ENCODE measurements at regions not wholly inside any gene's neighbourhood (a gene's known extent, or its start where the extent isn't known, plus 50 kb on each side); places are given as distances from the start of the nearest gene placed in this dataset.

GRCh38 chr11:70601861-70602538, 203.7 kb downstream of the CTTN start:
- Histone ChIP-seq H3K36me3 (replicated peaks) (no peaks in the 10 kb centered on the region), H3K4me3 (ENCODE audit: low read depth, low read length) (no peak overlapping the region), H3K27ac (no peak overlapping the region), H3K27me3 (replicated peaks) (no peaks in the 10 kb centered on the region)
- no peak for DNase-seq
- in situ Hi-C loops (cut with HindIII; ENCODE audit: low pct_ligation_motif_present, low sequenced_read_pairs): no loop called here
- TF ChIP-seq, protein P1, sequence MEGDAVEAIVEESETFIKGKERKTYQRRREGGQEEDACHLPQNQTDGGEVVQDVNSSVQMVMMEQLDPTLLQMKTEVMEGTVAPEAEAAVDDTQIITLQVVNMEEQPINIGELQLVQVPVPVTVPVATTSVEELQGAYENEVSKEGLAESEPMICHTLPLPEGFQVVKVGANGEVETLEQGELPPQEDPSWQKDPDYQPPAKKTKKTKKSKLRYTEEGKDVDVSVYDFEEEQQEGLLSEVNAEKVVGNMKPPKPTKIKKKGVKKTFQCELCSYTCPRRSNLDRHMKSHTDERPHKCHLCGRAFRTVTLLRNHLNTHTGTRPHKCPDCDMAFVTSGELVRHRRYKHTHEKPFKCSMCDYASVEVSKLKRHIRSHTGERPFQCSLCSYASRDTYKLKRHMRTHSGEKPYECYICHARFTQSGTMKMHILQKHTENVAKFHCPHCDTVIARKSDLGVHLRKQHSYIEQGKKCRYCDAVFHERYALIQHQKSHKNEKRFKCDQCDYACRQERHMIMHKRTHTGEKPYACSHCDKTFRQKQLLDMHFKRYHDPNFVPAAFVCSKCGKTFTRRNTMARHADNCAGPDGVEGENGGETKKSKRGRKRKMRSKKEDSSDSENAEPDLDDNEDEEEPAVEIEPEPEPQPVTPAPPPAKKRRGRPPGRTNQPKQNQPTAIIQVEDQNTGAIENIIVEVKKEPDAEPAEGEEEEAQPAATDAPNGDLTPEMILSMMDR (IDR thresholded peaks at IDR 0.05; ENCODE audit: low read depth, low read length, missing control alignments): no peak

GRCh38 chr11:70603114-70603755, 204.9 kb downstream of the CTTN start:
- H3K27ac ChIP-seq: no peak overlapping the region
- no peak overlapping the region for H3K4me3 ChIP-seq (ENCODE audit: low read depth, low read length)
- no peak for DNase-seq
- TF ChIP-seq, protein P1 (IDR thresholded peaks at IDR 0.05; ENCODE audit: low read depth, low read length, missing control alignments): no peak
- no peaks in the 10 kb centered on the region for H3K36me3 ChIP-seq (replicated peaks)
- in situ Hi-C loops (cut with HindIII; ENCODE audit: low pct_ligation_motif_present, low sequenced_read_pairs): no loop called here
- H3K27me3 ChIP-seq (replicated peaks): no peaks in the 10 kb centered on the region

DNA sequence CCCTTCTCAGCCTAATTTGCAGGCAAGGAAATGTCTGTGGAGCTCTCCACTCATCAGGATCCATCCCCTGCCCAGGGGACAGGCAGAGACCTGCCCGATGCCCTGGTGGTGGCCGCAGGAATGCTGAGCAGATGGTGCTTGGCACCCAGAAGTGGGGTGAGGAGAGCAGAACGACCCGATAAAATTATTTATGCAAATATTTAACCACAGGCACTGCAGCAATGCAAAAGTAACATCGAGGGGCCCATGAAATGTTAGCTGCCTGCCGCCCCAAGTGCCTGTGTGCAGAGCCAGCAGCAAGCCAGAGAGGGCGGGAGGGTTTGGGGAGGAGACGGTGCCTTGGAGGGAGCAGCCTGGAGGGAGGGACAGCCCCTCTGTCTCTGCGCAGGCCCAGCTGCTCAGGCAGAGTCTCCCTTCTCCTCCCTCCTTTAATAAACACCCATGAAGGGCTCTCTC, 205.5 kb downstream of the CTTN start:
- TF ChIP-seq, protein P1 (IDR thresholded peaks at IDR 0.05; ENCODE audit: low read depth, low read length, missing control alignments): no peak

GRCh38 chr11:70604221-70604620, 205.9 kb downstream of the CTTN start:
- DNase-seq: no peak
- in situ Hi-C loops (cut with HindIII; ENCODE audit: low pct_ligation_motif_present, low sequenced_read_pairs): no loop called here
- Histone ChIP-seq H3K4me3 (ENCODE audit: low read depth, low read length) (no peak overlapping the region), H3K27ac (no peak overlapping the region), H3K27me3 (replicated peaks) (no peaks in the 10 kb centered on the region), H3K36me3 (replicated peaks) (no peaks in the 10 kb centered on the region)
- TF ChIP-seq, protein P1 (IDR thresholded peaks at IDR 0.05; ENCODE audit: low read depth, low read length, missing control alignments): no peak

More for the DNA sequence above, 205.5 kb downstream of the CTTN start:
- no peak for DNase-seq
- no peaks in the 10 kb centered on the region for H3K27me3 ChIP-seq (replicated peaks)
- no peak overlapping the region for H3K27ac ChIP-seq
- in situ Hi-C loops (cut with HindIII; ENCODE audit: low pct_ligation_motif_present, low sequenced_read_pairs): no loop called here
- H3K36me3 ChIP-seq (replicated peaks): no peaks in the 10 kb centered on the region
- no peak overlapping the region for H3K4me3 ChIP-seq (ENCODE audit: low read depth, low read length)

- Histone ChIP-seq H3K27ac (no peak overlapping the region), H3K4me3 (ENCODE audit: low read depth, low read length) (no peak overlapping the region), H3K27me3 (replicated peaks) (no peaks in the 10 kb centered on the region), H3K36me3 (replicated peaks) (no peaks in the 10 kb centered on the region)
- DNase-seq: no peak
- in situ Hi-C loops (cut with HindIII; ENCODE audit: low pct_ligation_motif_present, low sequenced_read_pairs): no loop called here
- TF ChIP-seq, protein P1 (IDR thresholded peaks at IDR 0.05; ENCODE audit: low read depth, low read length, missing control alignments): no peak
These were observed 206.5 kb downstream of the CTTN start for GRCh38 chr11:70604630-70605467.
